H9 (cell line): ENCODE measurements at regions not wholly inside any gene's neighbourhood (a gene's known extent, or its start where the extent isn't known, plus 50 kb on each side); places are given as distances from the start of the nearest gene placed in this dataset.

Source experiments
- DNase-seq: peaks from one replicate; pipeline ENCODE4 v3.0.0-alpha.2; 2017
- H2AFZ ChIP-seq: one replicate; pipeline ENCODE4 v1.6.1; 2013; ENCODE audit warnings: mild to moderate bottlenecking, low read length, control low read depth, moderate library complexity
- H2AK5ac ChIP-seq: 2 replicates; pipeline ENCODE4 v1.6.1; 2013; ENCODE audit warnings: low read length, control low read depth, mixed read lengths; ENCODE audit not compliant: insufficient read length
- H2BK120ac ChIP-seq: one replicate; pipeline ENCODE4 v1.6.1; 2013; ENCODE audit warnings: low read depth, mild to moderate bottlenecking, low read length, control low read depth, inconsistent platforms; ENCODE audit not compliant: poor library complexity, severe bottlenecking
- H2BK12ac ChIP-seq: 2 replicates; pipeline ENCODE4 v1.6.1; 2013; ENCODE audit warnings: low read length, control low read depth, mixed read lengths, low read depth; ENCODE audit not compliant: insufficient read length
- H2BK15ac ChIP-seq: 2 replicates; pipeline ENCODE4 v1.6.1; 2013; ENCODE audit warnings: low read depth, low read length, control low read depth
- H2BK20ac ChIP-seq: one replicate; pipeline ENCODE4 v1.6.1; 2013; ENCODE audit warnings: low read depth, mild to moderate bottlenecking, low read length, control low read depth, inconsistent platforms; ENCODE audit not compliant: poor library complexity, severe bottlenecking
- H2BK5ac ChIP-seq: 2 replicates; pipeline ENCODE4 v1.6.1; 2013; ENCODE audit warnings: low read length, control low read depth, mixed read lengths; ENCODE audit not compliant: insufficient read length
- H3K14ac ChIP-seq: 2 replicates; pipeline ENCODE4 v1.6.1; 2013; ENCODE audit warnings: low read length, control low read depth; ENCODE audit not compliant: insufficient read depth
- H3K18ac ChIP-seq: 2 replicates; pipeline ENCODE4 v1.6.1; 2013; ENCODE audit warnings: low read depth, mild to moderate bottlenecking, mixed read lengths, low read length, control low read depth; ENCODE audit not compliant: insufficient read length
- H3K23ac ChIP-seq: 2 replicates; pipeline ENCODE4 v1.6.1; 2013; ENCODE audit warnings: low read length, control low read depth, mixed read lengths, low read depth; ENCODE audit not compliant: insufficient read length
- H3K23me2 ChIP-seq: 2 replicates; pipeline ENCODE4 v1.6.1; 2013; ENCODE audit warnings: low read depth, mild to moderate bottlenecking, mixed read lengths, low read length, control low read depth; ENCODE audit not compliant: insufficient read length, poor library complexity, severe bottlenecking
- H3K27ac ChIP-seq: 2 replicates; pipeline ENCODE4 v1.5.1; 2013; ENCODE audit warnings: low read length, control low read depth, mixed read lengths, low read depth; ENCODE audit not compliant: insufficient read length
- H3K27me3 ChIP-seq: 2 replicates; pipeline ENCODE4 v1.6.1; 2013; ENCODE audit warnings: low read length, control low read depth, inconsistent platforms; ENCODE audit not compliant: insufficient read depth
- H3K4ac ChIP-seq: 2 replicates; pipeline ENCODE4 v1.6.1; 2013; ENCODE audit warnings: low read depth, mild to moderate bottlenecking, control low read depth, inconsistent platforms, low read length, moderate library complexity
- H3K4me1 ChIP-seq: 2 replicates; pipeline ENCODE4 v1.6.1; 2013; ENCODE audit warnings: low read length, control low read depth, inconsistent platforms; ENCODE audit not compliant: insufficient read depth
- H3K4me2 ChIP-seq: 2 replicates; pipeline ENCODE4 v1.6.1; 2013; ENCODE audit warnings: low read length, control low read depth, mixed read lengths; ENCODE audit not compliant: insufficient read length, insufficient read depth
- H3K56ac ChIP-seq: 2 replicates; pipeline ENCODE4 v1.6.1; 2013; ENCODE audit warnings: low read depth, mild to moderate bottlenecking, mixed read lengths, low read length, control low read depth; ENCODE audit not compliant: insufficient read length
- H3K79me1 ChIP-seq: 2 replicates; pipeline ENCODE4 v1.6.1; 2013; ENCODE audit warnings: low read depth, mild to moderate bottlenecking, moderate library complexity, low read length, control low read depth, inconsistent platforms; ENCODE audit not compliant: insufficient read depth, poor library complexity, severe bottlenecking
- H3K79me2 ChIP-seq: 2 replicates; pipeline ENCODE4 v1.6.1; 2013; ENCODE audit warnings: low read length, control low read depth, inconsistent platforms; ENCODE audit not compliant: insufficient read depth
- H3K9ac ChIP-seq: 2 replicates; pipeline ENCODE4 v1.6.1; 2013; ENCODE audit warnings: low read length, control low read depth, mixed read lengths; ENCODE audit not compliant: insufficient read length; ENCODE audit errors: extremely low read depth
- H3K9me3 ChIP-seq: one replicate; pipeline ENCODE4 v1.6.1; 2013; ENCODE audit warnings: low read depth, low read length, inconsistent platforms; ENCODE audit not compliant: control insufficient read depth
- H3T11ph ChIP-seq: one replicate; pipeline ENCODE4 v1.6.1; 2013; ENCODE audit warnings: mild to moderate bottlenecking, low read length, control low read depth, inconsistent platforms
- H4K20me1 ChIP-seq: one replicate; pipeline ENCODE4 v1.6.1; 2013; ENCODE audit not compliant: control insufficient read depth, insufficient read length, insufficient read depth
- H4K5ac ChIP-seq: 2 replicates; pipeline ENCODE4 v1.6.1; 2013; ENCODE audit warnings: low read depth, mild to moderate bottlenecking, mixed read lengths, low read length, control low read depth; ENCODE audit not compliant: insufficient read length
- H4K8ac ChIP-seq: replicated peaks from 2 replicates; pipeline ENCODE4 v1.6.1; 2013; ENCODE audit warnings: low read length, control low read depth, mixed read lengths, low read depth; ENCODE audit not compliant: insufficient read length
- H4K91ac ChIP-seq: 2 replicates; pipeline ENCODE4 v1.6.1; 2013; ENCODE audit warnings: low read depth, mild to moderate bottlenecking, moderate library complexity, mixed read lengths, low read length, control low read depth; ENCODE audit not compliant: insufficient read length
- H3K27ac Mint-ChIP-seq, 3 experiments: 2 replicates in 2 of 3; 3 replicates in 1 of 3; pipeline ENCODE4 v1.8.0; 2020 to 2021; ENCODE audit warnings: mixed read lengths in 3 of 3, mild to moderate bottlenecking in 1 of 3, moderate library complexity in 1 of 3
- H3K27me3 Mint-ChIP-seq: 2 replicates; pipeline ENCODE4 v1.8.0; 2021; ENCODE audit warnings: low read depth, mild to moderate bottlenecking, moderate library complexity, mixed read lengths
- H3K36me3 Mint-ChIP-seq, 3 experiments: 2 replicates in 2 of 3; 3 replicates in 1 of 3; pipeline ENCODE4 v1.8.0; 2020 to 2021; ENCODE audit warnings: low read depth in 3 of 3, mixed read lengths in 3 of 3; ENCODE audit not compliant: insufficient read depth in 1 of 3
- H3K4me1 Mint-ChIP-seq, 2 experiments: 2 replicates each; pipeline ENCODE4 v1.8.0; 2020; ENCODE audit warnings: mixed read lengths in 2 of 2
- H3K4me3 Mint-ChIP-seq, 2 experiments: 2 replicates in 1 of 2; 3 replicates in 1 of 2; pipeline ENCODE4 v1.8.0; 2020 to 2021; ENCODE audit warnings: mild to moderate bottlenecking in 2 of 2, mixed read lengths in 2 of 2, moderate library complexity in 1 of 2
- H3K9me3 Mint-ChIP-seq, 2 experiments: 2 replicates in 1 of 2; 3 replicates in 1 of 2; pipeline ENCODE4 v1.8.0; 2020; ENCODE audit warnings: mild to moderate bottlenecking in 2 of 2, mixed read lengths in 2 of 2, moderate library complexity in 1 of 2
- CTCF ChIP-seq: fragments of 200-600 bp; sonication (generic); conservative IDR thresholded peaks from 3 replicates; pipeline ENCODE4 v1.8.0; 2021; ENCODE audit warnings: antibody characterized with exemption, mild to moderate bottlenecking
- WGBS: extraction: QIAGEN DNeasy Blood & Tissue Kit; methylation state at CpG from one replicate; pipeline ENCODE4 v1.1.7; 2013; ENCODE audit warnings: missing lambda C conversion rate, low lambda C conversion rate, mixed read lengths; ENCODE audit not compliant: insufficient read length; ENCODE audit errors: extremely low coverage; 5-methylcytosine and 5-hydroxymethylcytosine counted together

DNA sequence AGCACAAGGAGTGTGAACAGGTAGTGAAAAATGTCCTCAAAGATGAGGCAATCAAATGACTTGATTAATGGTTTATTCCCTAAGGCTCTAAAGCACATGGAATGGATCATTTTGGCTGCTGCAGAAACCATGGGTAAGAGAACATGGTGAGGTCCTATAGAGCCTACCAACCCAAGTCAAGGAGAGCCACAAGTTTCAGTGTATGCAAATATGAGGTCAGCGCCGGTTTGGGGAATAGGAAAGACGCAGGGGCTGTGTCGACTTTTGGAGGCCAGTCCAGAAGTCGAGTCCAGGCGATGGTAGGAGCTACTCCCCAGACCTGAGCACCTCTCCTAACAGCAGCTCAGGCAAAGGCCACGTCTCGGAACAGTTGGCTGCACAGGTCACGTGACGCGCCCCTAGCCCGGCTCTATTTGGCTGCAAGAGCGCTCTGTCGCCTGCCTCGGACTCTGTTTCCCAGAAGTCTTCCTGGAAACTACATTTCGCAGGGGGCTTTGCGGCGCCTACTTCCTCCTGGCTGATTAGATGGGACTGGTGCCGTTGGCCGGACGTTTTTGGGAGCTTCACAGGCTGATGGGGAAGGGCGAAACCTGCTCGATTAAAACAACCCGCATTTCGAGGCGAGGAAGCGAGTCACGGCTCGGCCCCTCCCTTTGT lies 74.4 kb upstream of the CHD6 start:
- DNase-seq: peak; percentile 96
- Histone ChIP-seq H4K20me1 (no peaks in the 10 kb centered on the region), H4K5ac (no peak overlapping the region), H2BK5ac (no peak overlapping the region), H2AK5ac (no peak overlapping the region), H3K9ac (peak overlapping the region; percentile 50), H3K27ac (no peak overlapping the region), H3K4me2 (peak overlapping the region; percentile 97), H2BK15ac (no peak overlapping the region), H3K4ac (no peak overlapping the region), H4K91ac (no peak overlapping the region), H3K4me1 (no peaks in the 10 kb centered on the region), H3K79me1 (no peaks in the 10 kb centered on the region), H3K14ac (peak overlapping the region; percentile 33; the same call in 1 of the 2 replicates), H2BK12ac (no peak overlapping the region), H3K9me3 (no peaks in the 10 kb centered on the region), H4K8ac (no peak overlapping the region), H2BK20ac (no peak overlapping the region), H2AFZ (no peak overlapping the region), H3T11ph (no peak overlapping the region), H3K79me2 (no peaks in the 10 kb centered on the region), H2BK120ac (no peak overlapping the region), H3K27me3 (no peaks in the 10 kb centered on the region), H3K23me2 (peaks cover 4% of the 10 kb centered on the region), H3K18ac (peak overlapping the region; percentile 71), H3K56ac (no peak overlapping the region), H3K23ac (no peak overlapping the region)
- WGBS: no CpG with 5 or more reads among the region's 29 CpGs
- no peaks in the 10 kb centered on the region for H3K36me3 Mint-ChIP-seq
- peaks cover 30 to 34% of the 10 kb centered on the region in 2 experiments for H3K4me1 Mint-ChIP-seq
- H3K9me3 Mint-ChIP-seq: peaks cover 0 to 3% of the 10 kb centered on the region in 2 experiments; a peak in 1 of 5 replicates
- H3K27me3 Mint-ChIP-seq: no peaks in the 10 kb centered on the region; the same call in 1 of the 2 replicates
- peak overlapping the region; percentile 71 to 92 for H3K4me3 Mint-ChIP-seq
- TF ChIP-seq CTCF: no peak
- H3K27ac Mint-ChIP-seq: peak overlapping the region; percentile 94 to 98 (median 96)
